WTC11 (cell line): ENCODE measurements at regions not wholly inside any gene's neighbourhood (a gene's known extent, or its start where the extent isn't known, plus 50 kb on each side); places are given as distances from the start of the nearest gene placed in this dataset.

Experiments used
- ATF6 ChIP-seq: sonication (generic); formaldehyde crosslinking; IDR thresholded peaks from 2 replicates; pipeline ENCODE4 v1.8.1; 2023; ENCODE audit warnings: mild to moderate bottlenecking, missing genetic modification reagents
- CREM ChIP-seq: sonication (generic); formaldehyde crosslinking; IDR thresholded peaks from 2 replicates; pipeline ENCODE4 v1.8.1; 2022; ENCODE audit warnings: mild to moderate bottlenecking, missing genetic modification reagents, moderate library complexity
- CTCF ChIP-seq: fragments of 200-600 bp; IDR thresholded peaks from 2 replicates; pipeline ENCODE4 v1.8.0; 2022; ENCODE audit warnings: antibody characterized with exemption
- E2F4 ChIP-seq: sonication (generic); formaldehyde crosslinking; IDR thresholded peaks from 2 replicates; pipeline ENCODE4 v1.8.1; 2022; ENCODE audit warnings: low read depth, mild to moderate bottlenecking, moderate library complexity, missing genetic modification reagents, borderline replicate concordance
- FOXK1 ChIP-seq: sonication (generic); formaldehyde crosslinking; IDR thresholded peaks from 2 replicates; pipeline ENCODE4 v1.8.0; 2022; ENCODE audit warnings: mild to moderate bottlenecking, moderate library complexity, missing genetic modification reagents
- JUN ChIP-seq: sonication (generic); formaldehyde crosslinking; IDR thresholded peaks from 2 replicates; pipeline ENCODE4 v1.8.0; 2023; ENCODE audit warnings: mild to moderate bottlenecking, missing genetic modification reagents
- TEAD4 ChIP-seq: sonication (generic); formaldehyde crosslinking; IDR thresholded peaks from 2 replicates; pipeline ENCODE4 v1.8.0; 2022; ENCODE audit warnings: mild to moderate bottlenecking, missing genetic modification reagents
- USF1 ChIP-seq: sonication (generic); formaldehyde crosslinking; IDR thresholded peaks from 2 replicates; pipeline ENCODE4 v1.8.0; 2022; ENCODE audit warnings: mild to moderate bottlenecking, missing genetic modification reagents
- ZNF232 ChIP-seq: sonication (generic); formaldehyde crosslinking; IDR thresholded peaks from 2 replicates; pipeline ENCODE4 v1.8.0; 2022; ENCODE audit warnings: mild to moderate bottlenecking, missing genetic modification reagents
- TF ChIP-seq, protein P1 (sequence below): sonication (generic); formaldehyde crosslinking; IDR thresholded peaks from 2 replicates; pipeline ENCODE4 v1.8.1; 2023; ENCODE audit warnings: mild to moderate bottlenecking, missing genetic modification reagents, borderline replicate concordance

GRCh38 chr19:56919308-56919995 is 78.9 kb upstream of the PEG3 start:
- no peak for TF ChIP-seq USF1 (CRISPR knock-in tag)
- TF ChIP-seq, protein P1, sequence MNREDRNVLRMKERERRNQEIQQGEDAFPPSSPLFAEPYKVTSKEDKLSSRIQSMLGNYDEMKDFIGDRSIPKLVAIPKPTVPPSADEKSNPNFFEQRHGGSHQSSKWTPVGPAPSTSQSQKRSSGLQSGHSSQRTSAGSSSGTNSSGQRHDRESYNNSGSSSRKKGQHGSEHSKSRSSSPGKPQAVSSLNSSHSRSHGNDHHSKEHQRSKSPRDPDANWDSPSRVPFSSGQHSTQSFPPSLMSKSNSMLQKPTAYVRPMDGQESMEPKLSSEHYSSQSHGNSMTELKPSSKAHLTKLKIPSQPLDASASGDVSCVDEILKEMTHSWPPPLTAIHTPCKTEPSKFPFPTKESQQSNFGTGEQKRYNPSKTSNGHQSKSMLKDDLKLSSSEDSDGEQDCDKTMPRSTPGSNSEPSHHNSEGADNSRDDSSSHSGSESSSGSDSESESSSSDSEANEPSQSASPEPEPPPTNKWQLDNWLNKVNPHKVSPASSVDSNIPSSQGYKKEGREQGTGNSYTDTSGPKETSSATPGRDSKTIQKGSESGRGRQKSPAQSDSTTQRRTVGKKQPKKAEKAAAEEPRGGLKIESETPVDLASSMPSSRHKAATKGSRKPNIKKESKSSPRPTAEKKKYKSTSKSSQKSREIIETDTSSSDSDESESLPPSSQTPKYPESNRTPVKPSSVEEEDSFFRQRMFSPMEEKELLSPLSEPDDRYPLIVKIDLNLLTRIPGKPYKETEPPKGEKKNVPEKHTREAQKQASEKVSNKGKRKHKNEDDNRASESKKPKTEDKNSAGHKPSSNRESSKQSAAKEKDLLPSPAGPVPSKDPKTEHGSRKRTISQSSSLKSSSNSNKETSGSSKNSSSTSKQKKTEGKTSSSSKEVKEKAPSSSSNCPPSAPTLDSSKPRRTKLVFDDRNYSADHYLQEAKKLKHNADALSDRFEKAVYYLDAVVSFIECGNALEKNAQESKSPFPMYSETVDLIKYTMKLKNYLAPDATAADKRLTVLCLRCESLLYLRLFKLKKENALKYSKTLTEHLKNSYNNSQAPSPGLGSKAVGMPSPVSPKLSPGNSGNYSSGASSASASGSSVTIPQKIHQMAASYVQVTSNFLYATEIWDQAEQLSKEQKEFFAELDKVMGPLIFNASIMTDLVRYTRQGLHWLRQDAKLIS (CRISPR knock-in tag) = no peak
- TF ChIP-seq CREM (CRISPR knock-in tag) = no peak
- no peak for TF ChIP-seq JUN (CRISPR knock-in tag)
- no peak for TF ChIP-seq ZNF232
- no peak for TF ChIP-seq CTCF
- no peak for TF ChIP-seq TEAD4
- no peak for TF ChIP-seq ATF6
- TF ChIP-seq E2F4 (CRISPR knock-in tag) = no peak
- no peak for TF ChIP-seq FOXK1 (CRISPR knock-in tag)
